ENCODE measurements at regions not wholly inside any gene's neighbourhood (a gene's known extent, or its start where the extent isn't known, plus 50 kb on each side); places are given as distances from the start of the nearest gene placed in this dataset.

DNA sequence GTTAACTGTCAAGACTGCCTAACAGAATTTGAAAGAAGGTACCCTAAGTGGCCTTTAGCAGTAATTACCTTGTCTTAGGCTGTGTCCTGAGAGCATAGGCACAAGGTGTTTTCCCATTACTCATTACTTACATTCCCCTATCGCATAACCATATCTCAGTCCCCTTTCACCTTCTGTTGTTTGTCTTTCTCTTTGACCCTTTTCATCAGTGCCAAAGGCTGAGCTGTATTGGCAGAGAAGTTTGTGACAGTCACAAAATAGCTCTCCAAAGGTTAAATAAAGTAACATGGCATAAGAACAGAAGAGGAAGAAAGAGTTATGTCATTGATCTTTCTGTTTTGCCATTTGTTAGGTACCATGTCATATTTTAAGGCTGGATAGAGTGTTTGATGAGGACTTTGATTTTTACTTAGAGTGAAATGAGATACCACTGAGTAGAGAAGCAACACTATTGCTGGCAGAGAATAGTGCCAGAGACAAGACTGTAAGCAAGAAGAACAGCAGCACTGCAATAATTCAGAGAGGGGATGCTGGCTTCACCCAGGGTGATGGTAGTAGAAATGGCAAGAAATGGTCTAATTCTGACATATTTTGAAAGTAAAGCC, 497.8 kb downstream of the TTLL7 start:
- no peak for TF ChIP-seq CTCF (conservative IDR thresholded peaks at IDR 0.05; ENCODE audit: low read depth, low read length)
- DNase-seq (ENCODE audit: low read depth): no peak
- H3K4me3 ChIP-seq (ENCODE audit: low read length): no peak overlapping the region

- H3K4me3 ChIP-seq (ENCODE audit: low read length): no peak overlapping the region
- TF ChIP-seq CTCF (conservative IDR thresholded peaks at IDR 0.05; ENCODE audit: low read depth, low read length): no peak
- DNase-seq (ENCODE audit: low read depth): no peak
Observed at GRCh38 chr1:83500531-83500930, 498.4 kb downstream of the TTLL7 start.

- DNase-seq (ENCODE audit: low read depth): no peak
- no peak overlapping the region for H3K4me3 ChIP-seq (ENCODE audit: low read length)
- TF ChIP-seq CTCF (conservative IDR thresholded peaks at IDR 0.05; ENCODE audit: low read depth, low read length): no peak
Observed at GRCh38 chr1:83499998-83500397, 498.9 kb downstream of the TTLL7 start.

DNA sequence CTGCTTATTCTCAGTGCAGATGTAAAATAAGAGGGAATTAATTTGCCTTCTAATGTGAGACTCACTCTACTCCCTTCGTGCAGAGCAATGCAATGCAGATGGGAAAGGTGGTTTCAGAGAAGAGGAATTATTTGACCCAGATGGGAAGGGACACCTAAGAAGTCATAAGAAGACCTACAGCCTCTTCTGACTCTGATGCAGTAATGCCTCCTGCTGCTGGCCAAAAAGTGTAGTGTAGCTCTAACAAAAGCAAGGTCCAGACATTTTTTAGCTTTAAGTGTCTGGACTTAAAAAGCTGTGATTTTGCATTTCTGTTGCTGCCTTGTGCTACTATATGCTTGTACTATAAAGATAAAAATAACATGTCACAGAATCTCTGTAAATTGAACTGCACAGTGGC, 501.4 kb downstream of the TTLL7 start:
- peak; percentile 60 for TF ChIP-seq CTCF (conservative IDR thresholded peaks at IDR 0.05; ENCODE audit: low read depth, low read length)
- DNase-seq (ENCODE audit: low read depth): no peak
- H3K4me3 ChIP-seq (ENCODE audit: low read length): no peak overlapping the region

DNA sequence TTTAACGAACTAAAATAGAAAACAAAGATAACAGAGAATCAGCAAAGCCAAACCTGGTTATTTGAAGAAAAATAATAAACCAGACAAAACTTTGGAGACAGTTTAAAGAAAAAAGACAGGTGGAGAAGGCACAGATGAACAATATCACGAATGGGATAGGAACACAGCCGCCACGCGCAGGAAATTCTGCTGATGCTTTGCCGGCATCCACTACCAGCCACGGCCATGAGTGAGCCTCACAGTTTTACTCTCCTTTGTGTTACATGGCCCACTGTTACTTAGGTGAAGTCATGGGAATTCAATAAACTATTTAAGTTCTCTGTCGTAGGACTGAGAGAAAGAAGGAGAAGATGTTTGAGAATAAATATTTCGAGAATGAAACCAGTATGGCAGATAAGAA, 503.4 kb downstream of the TTLL7 start:
- DNase-seq (ENCODE audit: low read depth): no peak
- H3K4me3 ChIP-seq (ENCODE audit: low read length): no peak overlapping the region
- TF ChIP-seq CTCF (conservative IDR thresholded peaks at IDR 0.05; ENCODE audit: low read depth, low read length): no peak

DNA sequence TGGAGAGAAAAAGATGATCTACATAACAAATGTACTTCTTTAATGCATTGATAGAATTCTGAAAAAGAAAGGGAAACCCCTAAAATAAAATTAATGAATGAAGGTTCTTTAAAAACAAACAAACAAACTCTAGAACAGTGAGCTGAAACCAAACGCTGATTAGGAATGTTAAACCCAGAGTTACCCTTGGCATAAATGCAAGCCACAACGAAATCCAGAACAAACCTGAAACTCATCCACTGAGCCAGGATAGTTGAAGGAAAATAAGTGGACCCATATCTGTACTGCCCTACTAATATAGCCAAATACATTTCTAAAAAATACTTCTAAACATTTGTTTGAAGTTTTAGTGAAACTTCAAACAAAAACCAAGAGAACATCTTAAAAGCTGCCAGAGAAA, 505.3 kb downstream of the TTLL7 start:
- no peak overlapping the region for H3K4me3 ChIP-seq (ENCODE audit: low read length)
- no peak for DNase-seq (ENCODE audit: low read depth)
- TF ChIP-seq CTCF (conservative IDR thresholded peaks at IDR 0.05; ENCODE audit: low read depth, low read length): no peak

DNA sequence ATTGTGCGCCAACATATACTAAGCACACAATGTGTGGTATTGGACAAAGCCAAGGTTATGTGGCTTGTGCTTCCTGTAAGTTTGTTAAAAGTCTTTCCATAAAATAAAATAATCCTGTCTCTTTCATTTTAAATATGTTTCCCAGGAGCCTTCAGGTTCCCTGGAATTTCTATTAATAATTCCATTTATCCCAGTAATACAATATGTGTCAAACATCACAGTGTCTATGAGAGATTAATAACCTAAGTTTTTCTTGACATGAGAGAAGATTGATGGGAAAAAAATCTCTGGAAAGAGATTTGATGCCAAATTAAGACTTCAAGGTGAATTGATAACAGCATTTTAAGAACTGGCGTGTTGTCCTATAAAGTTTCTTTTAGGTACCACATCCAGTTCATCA, 507.0 kb downstream of the TTLL7 start:
- TF ChIP-seq CTCF (conservative IDR thresholded peaks at IDR 0.05; ENCODE audit: low read depth, low read length): no peak
- DNase-seq (ENCODE audit: low read depth): no peak
- H3K4me3 ChIP-seq (ENCODE audit: low read length): no peak overlapping the region

Measured in retinal pigment epithelial cell (primary cell).